ENCODE measurements at regions not wholly inside any gene's neighbourhood (a gene's known extent, or its start where the extent isn't known, plus 50 kb on each side); places are given as distances from the start of the nearest gene placed in this dataset.

DNA sequence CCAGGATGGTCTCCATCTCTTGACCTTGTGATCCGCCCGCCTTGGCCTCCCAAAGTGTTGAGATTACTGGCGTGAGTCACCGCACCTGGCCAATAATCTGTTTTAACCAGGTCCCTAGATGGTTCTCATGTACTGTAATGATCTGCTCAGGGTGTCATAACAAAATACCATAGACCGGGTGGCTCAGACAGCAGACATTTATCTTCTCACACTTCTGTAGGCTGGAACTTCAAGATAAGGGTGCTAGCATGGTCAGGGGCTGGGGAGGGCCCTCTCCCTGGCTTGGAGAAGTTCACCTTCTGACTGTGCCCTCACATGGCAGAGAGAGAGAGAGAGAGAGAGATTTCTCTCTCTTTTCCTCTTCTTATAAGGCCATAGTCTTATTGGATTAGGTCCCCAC, 279.4 kb upstream of the LYZL1 start (continued):
- TF ChIP-seq, protein P1, sequence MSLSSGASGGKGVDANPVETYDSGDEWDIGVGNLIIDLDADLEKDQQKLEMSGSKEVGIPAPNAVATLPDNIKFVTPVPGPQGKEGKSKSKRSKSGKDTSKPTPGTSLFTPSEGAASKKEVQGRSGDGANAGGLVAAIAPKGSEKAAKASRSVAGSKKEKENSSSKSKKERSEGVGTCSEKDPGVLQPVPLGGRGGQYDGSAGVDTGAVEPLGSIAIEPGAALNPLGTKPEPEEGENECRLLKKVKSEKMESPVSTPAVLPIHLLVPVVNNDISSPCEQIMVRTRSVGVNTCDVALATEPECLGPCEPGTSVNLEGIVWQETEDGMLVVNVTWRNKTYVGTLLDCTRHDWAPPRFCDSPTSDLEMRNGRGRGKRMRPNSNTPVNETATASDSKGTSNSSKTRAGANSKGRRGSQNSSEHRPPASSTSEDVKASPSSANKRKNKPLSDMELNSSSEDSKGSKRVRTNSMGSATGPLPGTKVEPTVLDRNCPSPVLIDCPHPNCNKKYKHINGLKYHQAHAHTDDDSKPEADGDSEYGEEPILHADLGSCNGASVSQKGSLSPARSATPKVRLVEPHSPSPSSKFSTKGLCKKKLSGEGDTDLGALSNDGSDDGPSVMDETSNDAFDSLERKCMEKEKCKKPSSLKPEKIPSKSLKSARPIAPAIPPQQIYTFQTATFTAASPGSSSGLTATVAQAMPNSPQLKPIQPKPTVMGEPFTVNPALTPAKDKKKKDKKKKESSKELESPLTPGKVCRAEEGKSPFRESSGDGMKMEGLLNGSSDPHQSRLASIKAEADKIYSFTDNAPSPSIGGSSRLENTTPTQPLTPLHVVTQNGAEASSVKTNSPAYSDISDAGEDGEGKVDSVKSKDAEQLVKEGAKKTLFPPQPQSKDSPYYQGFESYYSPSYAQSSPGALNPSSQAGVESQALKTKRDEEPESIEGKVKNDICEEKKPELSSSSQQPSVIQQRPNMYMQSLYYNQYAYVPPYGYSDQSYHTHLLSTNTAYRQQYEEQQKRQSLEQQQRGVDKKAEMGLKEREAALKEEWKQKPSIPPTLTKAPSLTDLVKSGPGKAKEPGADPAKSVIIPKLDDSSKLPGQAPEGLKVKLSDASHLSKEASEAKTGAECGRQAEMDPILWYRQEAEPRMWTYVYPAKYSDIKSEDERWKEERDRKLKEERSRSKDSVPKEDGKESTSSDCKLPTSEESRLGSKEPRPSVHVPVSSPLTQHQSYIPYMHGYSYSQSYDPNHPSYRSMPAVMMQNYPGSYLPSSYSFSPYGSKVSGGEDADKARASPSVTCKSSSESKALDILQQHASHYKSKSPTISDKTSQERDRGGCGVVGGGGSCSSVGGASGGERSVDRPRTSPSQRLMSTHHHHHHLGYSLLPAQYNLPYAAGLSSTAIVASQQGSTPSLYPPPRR (CRISPR knock-in tag; IDR thresholded peaks at IDR 0.05; ENCODE audit: borderline replicate concordance), result peak; percentile 95; the same call in 1 of the 2 replicates
- TF ChIP-seq, protein P2, sequence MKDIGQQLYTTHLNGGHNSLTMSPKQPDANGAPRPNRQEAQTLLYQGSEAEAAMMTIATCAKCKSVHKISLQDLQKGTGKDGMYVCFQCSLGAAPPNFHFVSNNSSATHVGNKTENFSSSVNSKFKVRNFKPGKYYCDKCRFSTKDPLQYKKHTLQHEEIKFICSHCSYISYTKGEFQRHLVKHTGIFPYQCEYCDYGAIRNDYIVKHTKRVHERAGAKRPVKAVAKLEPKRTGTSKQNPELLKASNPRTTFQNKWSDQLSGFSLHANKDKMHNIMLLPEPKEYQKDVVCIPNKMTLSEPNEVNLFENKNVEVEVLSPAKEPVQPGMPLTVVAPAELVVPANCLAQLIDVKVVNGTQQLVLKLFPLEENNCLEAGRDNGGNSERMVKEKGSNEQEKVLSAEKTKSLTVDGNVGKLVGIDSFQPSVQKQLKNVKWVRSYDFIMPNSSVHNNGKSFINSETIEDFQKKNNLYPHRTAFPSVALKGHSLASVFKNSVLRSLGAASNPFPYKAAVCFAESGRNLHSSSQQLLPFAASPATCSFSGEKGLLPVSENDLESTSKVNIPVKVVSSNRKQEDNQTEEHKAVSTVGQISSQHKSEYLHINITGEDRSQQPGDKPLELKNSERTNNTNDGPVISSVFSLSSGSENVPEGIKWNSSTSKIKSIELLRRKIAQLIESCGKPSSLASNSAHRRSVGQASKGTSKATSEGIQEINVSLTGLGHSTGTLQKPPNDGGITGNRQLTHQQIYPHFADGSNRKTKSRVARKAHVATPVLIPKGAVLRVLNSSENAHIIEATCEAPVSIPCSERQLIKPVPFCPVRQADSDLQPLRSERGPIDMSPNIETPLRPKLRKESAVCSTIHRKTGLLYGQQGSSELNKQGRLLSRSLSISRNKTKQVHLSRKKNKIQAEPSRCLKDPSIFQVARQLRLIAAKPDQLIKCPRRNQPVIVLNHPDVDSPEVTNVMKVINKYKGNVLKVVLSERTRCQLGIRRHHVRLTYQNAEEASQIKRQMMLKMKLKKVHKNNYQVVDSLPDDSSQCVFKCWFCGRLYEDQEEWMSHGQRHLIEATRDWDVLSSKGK (CRISPR knock-in tag; IDR thresholded peaks at IDR 0.05), result no peak
- peak; percentile 98 for TF ChIP-seq ZNF589 (CRISPR knock-in tag; IDR thresholded peaks at IDR 0.05; ENCODE audit: low read depth)
- no peak for TF ChIP-seq NELFE (IDR thresholded peaks at IDR 0.05; ENCODE audit: insufficient read depth, insufficient read length)
- no peak for TF ChIP-seq KDM2B (CRISPR knock-in tag; IDR thresholded peaks at IDR 0.05)
- TF ChIP-seq EZH2 (IDR thresholded peaks at IDR 0.05; ENCODE audit: borderline replicate concordance, low read depth, low read length), result no peak; the same call in 1 of the 2 replicates
- TF ChIP-seq ADNP (tag; IDR thresholded peaks at IDR 0.05), result 0 out of 2 replicates have a peak, but pooled peaks have one; percentile 46
- TF ChIP-seq, protein P3, sequence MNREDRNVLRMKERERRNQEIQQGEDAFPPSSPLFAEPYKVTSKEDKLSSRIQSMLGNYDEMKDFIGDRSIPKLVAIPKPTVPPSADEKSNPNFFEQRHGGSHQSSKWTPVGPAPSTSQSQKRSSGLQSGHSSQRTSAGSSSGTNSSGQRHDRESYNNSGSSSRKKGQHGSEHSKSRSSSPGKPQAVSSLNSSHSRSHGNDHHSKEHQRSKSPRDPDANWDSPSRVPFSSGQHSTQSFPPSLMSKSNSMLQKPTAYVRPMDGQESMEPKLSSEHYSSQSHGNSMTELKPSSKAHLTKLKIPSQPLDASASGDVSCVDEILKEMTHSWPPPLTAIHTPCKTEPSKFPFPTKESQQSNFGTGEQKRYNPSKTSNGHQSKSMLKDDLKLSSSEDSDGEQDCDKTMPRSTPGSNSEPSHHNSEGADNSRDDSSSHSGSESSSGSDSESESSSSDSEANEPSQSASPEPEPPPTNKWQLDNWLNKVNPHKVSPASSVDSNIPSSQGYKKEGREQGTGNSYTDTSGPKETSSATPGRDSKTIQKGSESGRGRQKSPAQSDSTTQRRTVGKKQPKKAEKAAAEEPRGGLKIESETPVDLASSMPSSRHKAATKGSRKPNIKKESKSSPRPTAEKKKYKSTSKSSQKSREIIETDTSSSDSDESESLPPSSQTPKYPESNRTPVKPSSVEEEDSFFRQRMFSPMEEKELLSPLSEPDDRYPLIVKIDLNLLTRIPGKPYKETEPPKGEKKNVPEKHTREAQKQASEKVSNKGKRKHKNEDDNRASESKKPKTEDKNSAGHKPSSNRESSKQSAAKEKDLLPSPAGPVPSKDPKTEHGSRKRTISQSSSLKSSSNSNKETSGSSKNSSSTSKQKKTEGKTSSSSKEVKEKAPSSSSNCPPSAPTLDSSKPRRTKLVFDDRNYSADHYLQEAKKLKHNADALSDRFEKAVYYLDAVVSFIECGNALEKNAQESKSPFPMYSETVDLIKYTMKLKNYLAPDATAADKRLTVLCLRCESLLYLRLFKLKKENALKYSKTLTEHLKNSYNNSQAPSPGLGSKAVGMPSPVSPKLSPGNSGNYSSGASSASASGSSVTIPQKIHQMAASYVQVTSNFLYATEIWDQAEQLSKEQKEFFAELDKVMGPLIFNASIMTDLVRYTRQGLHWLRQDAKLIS (CRISPR knock-in tag; IDR thresholded peaks at IDR 0.05), result no peak
- TF ChIP-seq SETDB1 (IDR thresholded peaks at IDR 0.05; ENCODE audit: low read length), result no peak
- TF ChIP-seq KAT7 (CRISPR knock-in tag; IDR thresholded peaks at IDR 0.05; ENCODE audit: borderline replicate concordance), result no peak
- TF ChIP-seq, protein P4, sequence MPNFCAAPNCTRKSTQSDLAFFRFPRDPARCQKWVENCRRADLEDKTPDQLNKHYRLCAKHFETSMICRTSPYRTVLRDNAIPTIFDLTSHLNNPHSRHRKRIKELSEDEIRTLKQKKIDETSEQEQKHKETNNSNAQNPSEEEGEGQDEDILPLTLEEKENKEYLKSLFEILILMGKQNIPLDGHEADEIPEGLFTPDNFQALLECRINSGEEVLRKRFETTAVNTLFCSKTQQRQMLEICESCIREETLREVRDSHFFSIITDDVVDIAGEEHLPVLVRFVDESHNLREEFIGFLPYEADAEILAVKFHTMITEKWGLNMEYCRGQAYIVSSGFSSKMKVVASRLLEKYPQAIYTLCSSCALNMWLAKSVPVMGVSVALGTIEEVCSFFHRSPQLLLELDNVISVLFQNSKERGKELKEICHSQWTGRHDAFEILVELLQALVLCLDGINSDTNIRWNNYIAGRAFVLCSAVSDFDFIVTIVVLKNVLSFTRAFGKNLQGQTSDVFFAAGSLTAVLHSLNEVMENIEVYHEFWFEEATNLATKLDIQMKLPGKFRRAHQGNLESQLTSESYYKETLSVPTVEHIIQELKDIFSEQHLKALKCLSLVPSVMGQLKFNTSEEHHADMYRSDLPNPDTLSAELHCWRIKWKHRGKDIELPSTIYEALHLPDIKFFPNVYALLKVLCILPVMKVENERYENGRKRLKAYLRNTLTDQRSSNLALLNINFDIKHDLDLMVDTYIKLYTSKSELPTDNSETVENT (CRISPR knock-in tag; IDR thresholded peaks at IDR 0.05), result no peak
- peak; percentile 100 for TF ChIP-seq TAL1 (IDR thresholded peaks at IDR 0.05)
- no peak for TF ChIP-seq ZNF134 (CRISPR knock-in tag; conservative IDR thresholded peaks at IDR 0.05)
- peak; percentile 31; the same call in 1 of the 2 replicates for TF ChIP-seq GATAD2B (IDR thresholded peaks at IDR 0.05; ENCODE audit: borderline replicate concordance)
